GM12874 (cell line): ENCODE measurements at regions not wholly inside any gene's neighbourhood (a gene's known extent, or its start where the extent isn't known, plus 50 kb on each side); places are given as distances from the start of the nearest gene placed in this dataset.
A peak's percentile ranks its signal among the peaks of the same experiment; 100 is the strongest.

Source experiments
- CTCF ChIP-seq: IDR thresholded peaks from 2 replicates; pipeline ENCODE4 v1.5.1; 2011; ENCODE audit warnings: low read depth, mild to moderate bottlenecking, control low read depth, low read length, moderate library complexity; ENCODE audit not compliant: insufficient read depth

GRCh38 chr13:105213512-105213911 lies 1322.0 kb downstream of the EFNB2 start:
- TF ChIP-seq CTCF: no peak

- TF ChIP-seq CTCF: no peak
These were observed 1327.7 kb downstream of the EFNB2 start for GRCh38 chr13:105207572-105208293.

GRCh38 chr13:105202354-105202753 lies 1333.1 kb downstream of the EFNB2 start:
- peak; percentile 37; the same call in 1 of the 2 replicates for TF ChIP-seq CTCF

GRCh38 chr13:105201351-105201750 lies 1334.1 kb downstream of the EFNB2 start:
- TF ChIP-seq CTCF: no peak

- no peak for TF ChIP-seq CTCF
These were observed 1335.3 kb downstream of the EFNB2 start for GRCh38 chr13:105200181-105200580.

GRCh38 chr13:105196052-105196451 lies 1339.4 kb downstream of the EFNB2 start:
- TF ChIP-seq CTCF: no peak

- TF ChIP-seq CTCF: no peak
These were observed 1342.4 kb downstream of the EFNB2 start for GRCh38 chr13:105193026-105193425.
